ENCODE measurements at regions not wholly inside any gene's neighbourhood (a gene's known extent, or its start where the extent isn't known, plus 50 kb on each side); places are given as distances from the start of the nearest gene placed in this dataset.

GRCh38 chr1:93804412-93804811 lies 74.6 kb downstream of the DNTTIP2 start (continued):
- TF ChIP-seq ARID4B (CRISPR knock-in tag; IDR thresholded peaks at IDR 0.05; ENCODE audit: borderline replicate concordance) (no peak), SOX15 (CRISPR knock-in tag; IDR thresholded peaks at IDR 0.05) (no peak), ELF4 (CRISPR knock-in tag; IDR thresholded peaks at IDR 0.05; ENCODE audit: low read depth) (no peak), MAX (CRISPR knock-in tag; IDR thresholded peaks at IDR 0.05) (no peak), JUN (CRISPR knock-in tag; IDR thresholded peaks at IDR 0.05) (no peak), IRF2 (CRISPR knock-in tag; IDR thresholded peaks at IDR 0.05; ENCODE audit: borderline replicate concordance, low read depth) (no peak), ZBTB21 (CRISPR knock-in tag; IDR thresholded peaks at IDR 0.05; ENCODE audit: borderline replicate concordance) (no peak)

- no peak for DNase-seq (ENCODE audit: low spot score)
- H3K4me3 Mint-ChIP-seq: no peak overlapping the region
- ChIA-PET POLR2A (no interaction called here), CTCF (interaction anchor here (3.2 kb wide), 1 partner anchor 12 kb away, joined by 7 read pairs; no protein-coding TSS in a partner anchor)
- no peak for ATAC-seq
- peaks cover 3% of the 10 kb centered on the region; the same call in 1 of the 2 replicates for H3K9me3 Mint-ChIP-seq
- TF ChIP-seq JUN (CRISPR knock-in tag; IDR thresholded peaks at IDR 0.05): no peak
- TF ChIP-seq CBFB (CRISPR knock-in tag; IDR thresholded peaks at IDR 0.05; ENCODE audit: low read depth): no peak
- no peak for TF ChIP-seq GTF2I (CRISPR knock-in tag; conservative IDR thresholded peaks at IDR 0.05)
- TF ChIP-seq ZNF232 (CRISPR knock-in tag; IDR thresholded peaks at IDR 0.05): no peak
- no peak for TF ChIP-seq MLX (CRISPR knock-in tag; IDR thresholded peaks at IDR 0.05)
- no peak for TF ChIP-seq SP1 (CRISPR knock-in tag; conservative IDR thresholded peaks at IDR 0.05)
- TF ChIP-seq GRHL2 (CRISPR knock-in tag; IDR thresholded peaks at IDR 0.05; ENCODE audit: insufficient replicate concordance, severe bottlenecking): no peak
- TF ChIP-seq ATF1 (CRISPR knock-in tag; IDR thresholded peaks at IDR 0.05): no peak
- no peak for TF ChIP-seq FOXP4 (CRISPR knock-in tag; IDR thresholded peaks at IDR 0.05)
- TF ChIP-seq ZNF512 (CRISPR knock-in tag; IDR thresholded peaks at IDR 0.05; ENCODE audit: borderline replicate concordance): no peak
- no peak for TF ChIP-seq IRF2 (CRISPR knock-in tag; IDR thresholded peaks at IDR 0.05; ENCODE audit: borderline replicate concordance, low read depth)
- TF ChIP-seq NR1H2 (CRISPR knock-in tag; IDR thresholded peaks at IDR 0.05): no peak
- no peak for TF ChIP-seq MXD4 (CRISPR knock-in tag; IDR thresholded peaks at IDR 0.05; ENCODE audit: borderline replicate concordance)
- no peak for TF ChIP-seq EMX1 (CRISPR knock-in tag; IDR thresholded peaks at IDR 0.05)
- TF ChIP-seq RORB (CRISPR knock-in tag; IDR thresholded peaks at IDR 0.05): no peak
- TF ChIP-seq ATF6 (CRISPR knock-in tag; IDR thresholded peaks at IDR 0.05): no peak
- H3K36me3 Mint-ChIP-seq: 0 out of 2 replicates have a peak, but pooled peaks cover 5% of the 10 kb centered on the region
- H3K4me1 Mint-ChIP-seq: peaks cover 8% of the 10 kb centered on the region; the same call in 1 of the 2 replicates
- H3K27me3 Mint-ChIP-seq (ENCODE audit: low read depth): no peaks in the 10 kb centered on the region; the same call in 1 of the 2 replicates
- no peak overlapping the region for H3K27ac Mint-ChIP-seq
Observed at GRCh38 chr1:93801471-93801870, 77.5 kb downstream of the DNTTIP2 start.

All from WTC11 (cell line).